Dedifferentiated amniotic fluid mesenchymal stem cell (primary cell): ENCODE measurements at regions not wholly inside any gene's neighbourhood (a gene's known extent, or its start where the extent isn't known, plus 50 kb on each side); places are given as distances from the start of the nearest gene placed in this dataset.
"Not testable (repeated sequence)": the region's sequence is repeated elsewhere in the genome, so short reads cannot be mapped to it uniquely, and the experiment has no call there.

Experiments used
- DNase-seq: peaks from one replicate; pipeline ENCODE4 v3.0.0-alpha.2; 2016; ENCODE audit errors: extremely low spot score

DNA sequence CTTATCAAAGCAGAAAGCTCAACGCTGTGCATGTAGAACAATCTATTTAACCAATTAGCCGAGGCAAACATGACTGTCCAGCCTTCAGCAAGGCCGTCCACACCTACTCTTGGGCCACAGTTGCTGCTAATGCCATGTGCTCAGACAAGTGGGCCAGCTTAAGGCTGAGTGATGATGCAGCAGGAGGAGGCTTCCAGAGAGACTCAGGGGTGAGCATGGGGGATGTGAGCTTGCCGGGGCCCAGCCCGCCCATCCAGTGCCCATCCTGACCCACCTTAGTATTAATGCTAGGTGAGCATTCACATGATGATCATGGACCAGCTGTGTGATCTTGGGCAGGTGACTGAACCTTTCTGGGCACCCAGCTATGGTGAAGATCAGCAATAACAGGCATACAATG, 150.1 kb downstream of the TPRA1 start:
- DNase-seq: no peak

- no peak for DNase-seq
Observed at GRCh38 chr3:127439621-127440020, 150.9 kb downstream of the TPRA1 start.

DNA sequence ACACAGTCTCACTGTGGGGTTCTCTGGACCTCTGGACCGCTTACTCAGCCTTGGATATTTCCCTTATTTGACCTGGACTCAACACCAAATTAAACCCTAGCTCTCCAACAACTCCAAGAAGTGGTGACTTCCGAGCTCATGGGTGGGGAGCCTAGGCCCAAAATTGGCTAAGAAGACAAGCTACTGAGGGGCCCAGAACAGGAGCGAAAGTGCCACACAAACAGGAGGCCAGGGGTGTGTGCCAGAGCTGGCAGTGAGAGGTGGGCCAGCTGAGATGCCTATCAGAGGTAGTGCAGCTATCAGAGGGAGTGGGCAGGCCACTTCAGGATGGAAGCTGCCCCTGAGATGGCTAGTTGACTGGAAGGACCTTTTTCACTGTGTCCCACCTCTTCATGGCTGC, 151.1 kb upstream of the PRR20G start:
- no peak for DNase-seq

DNA sequence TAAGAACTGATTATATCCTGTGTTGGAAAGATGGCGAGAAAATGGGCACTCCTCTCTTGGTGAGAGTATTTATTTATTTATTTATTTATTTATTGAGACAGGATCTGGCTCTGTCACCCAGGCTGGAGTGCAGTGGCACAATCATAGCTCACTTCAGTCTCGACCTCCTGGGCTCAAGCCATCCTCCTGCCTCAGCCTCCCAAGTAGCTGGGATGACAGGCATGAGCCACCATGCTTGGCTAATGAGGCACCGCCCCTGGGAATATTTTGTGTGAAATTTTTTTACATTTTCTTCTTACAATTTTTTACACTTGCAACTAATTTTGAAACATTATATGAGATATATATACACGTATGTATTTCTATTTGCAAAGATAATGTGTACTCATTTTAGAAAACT, 150.5 kb upstream of the PRR20G start:
- DNase-seq: no peak

- DNase-seq: not testable (repeated sequence)
Observed at GRCh38 chr3:127435299-127435698, 147.5 kb upstream of the PRR20G start.

DNA sequence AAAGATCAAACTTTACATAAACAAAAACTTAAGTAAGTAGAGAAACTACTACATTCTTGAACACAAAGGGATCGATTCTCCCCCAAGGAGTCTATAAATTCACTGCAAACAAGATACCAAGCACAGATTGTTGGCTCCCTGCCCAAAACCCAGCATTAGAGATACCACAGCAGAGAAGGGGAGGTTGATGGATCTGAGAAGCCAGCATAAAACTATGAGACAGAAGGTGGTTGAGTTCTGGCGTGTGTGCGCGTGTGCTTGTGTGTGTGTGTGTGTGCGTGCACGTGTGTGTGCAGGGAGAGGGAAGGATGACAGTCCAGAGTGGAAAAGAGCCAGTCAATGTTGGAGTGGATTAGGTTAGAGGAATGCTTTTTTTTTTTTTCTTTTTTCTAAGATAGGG, 143.2 kb upstream of the PRR20G start:
- DNase-seq: no peak

GRCh38 chr3:127428344-127428997, 140.6 kb upstream of the PRR20G start:
- no peak for DNase-seq

DNA sequence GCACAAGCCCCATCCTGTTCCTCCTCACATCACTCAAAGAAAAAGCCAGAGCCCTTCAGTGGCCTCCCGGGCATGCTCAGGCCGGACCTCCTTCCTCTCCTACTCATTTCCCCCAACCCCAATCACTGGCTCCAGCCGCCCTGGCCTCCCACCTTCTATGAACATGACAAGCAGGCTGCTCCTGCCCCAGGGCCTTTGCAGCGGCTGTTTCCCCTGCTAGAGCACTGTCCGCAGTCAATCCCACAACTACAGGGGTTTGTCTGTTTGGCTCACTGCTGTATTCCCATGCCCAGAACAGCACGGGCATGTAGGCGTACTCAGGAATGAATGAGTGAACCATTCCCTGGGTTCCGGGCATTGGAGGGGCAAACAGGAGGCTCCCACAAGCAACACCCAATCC, 139.8 kb upstream of the PRR20G start:
- DNase-seq: no peak

DNA sequence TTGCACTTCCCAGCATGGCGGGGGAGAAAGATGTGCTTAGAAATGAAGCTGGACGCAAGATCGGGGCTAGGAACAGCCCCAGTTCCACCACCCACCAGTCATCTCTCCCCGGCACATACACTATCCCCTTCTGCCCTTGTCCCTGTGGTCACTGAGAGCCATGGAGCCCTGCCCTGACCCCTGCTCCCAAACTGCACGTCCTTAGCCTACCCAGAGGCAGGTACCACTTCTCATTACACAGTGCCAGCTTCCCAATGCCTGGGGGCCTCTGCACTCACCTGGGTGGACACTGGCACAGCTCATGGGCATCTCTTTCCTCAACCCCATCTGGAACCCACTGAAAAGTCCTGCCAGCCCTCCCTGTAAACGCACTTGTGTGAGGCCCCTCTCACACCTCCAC, 139.3 kb upstream of the PRR20G start:
- no peak for DNase-seq

DNA sequence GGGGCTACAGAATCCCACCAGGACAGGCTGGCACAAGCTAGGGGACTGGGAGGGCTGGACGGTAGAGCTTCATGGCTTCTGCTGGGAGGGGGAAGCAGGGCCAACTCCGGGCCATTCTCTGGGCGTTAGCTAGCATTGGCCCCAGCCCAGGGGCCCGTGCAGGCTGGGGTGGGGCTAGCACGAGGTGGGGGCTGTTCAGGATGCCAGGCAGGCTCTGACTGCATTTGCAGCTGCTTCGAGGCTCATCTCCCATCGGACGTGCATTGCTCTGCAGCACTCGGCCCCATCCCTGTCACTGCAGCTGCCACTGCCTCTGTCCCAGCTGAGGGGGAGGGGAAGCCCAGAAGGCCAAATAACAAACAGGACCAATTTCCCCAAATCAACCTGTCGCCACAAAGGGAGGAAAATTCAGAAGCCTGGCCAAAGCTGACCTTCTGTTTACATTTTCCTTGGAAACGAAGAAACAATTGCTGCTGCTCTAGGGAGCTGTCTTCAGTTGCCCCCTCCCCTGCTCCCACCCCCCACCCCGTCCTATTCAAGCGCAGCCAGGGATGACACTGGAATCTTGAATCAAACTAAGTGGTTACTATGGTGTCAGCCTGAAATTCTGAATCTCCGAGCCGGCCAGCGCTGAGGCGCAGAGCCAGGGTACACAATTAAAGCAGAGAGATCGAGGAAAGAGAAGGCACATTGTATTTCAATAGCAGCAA, 138.8 kb upstream of the PRR20G start:
- no peak for DNase-seq

DNA sequence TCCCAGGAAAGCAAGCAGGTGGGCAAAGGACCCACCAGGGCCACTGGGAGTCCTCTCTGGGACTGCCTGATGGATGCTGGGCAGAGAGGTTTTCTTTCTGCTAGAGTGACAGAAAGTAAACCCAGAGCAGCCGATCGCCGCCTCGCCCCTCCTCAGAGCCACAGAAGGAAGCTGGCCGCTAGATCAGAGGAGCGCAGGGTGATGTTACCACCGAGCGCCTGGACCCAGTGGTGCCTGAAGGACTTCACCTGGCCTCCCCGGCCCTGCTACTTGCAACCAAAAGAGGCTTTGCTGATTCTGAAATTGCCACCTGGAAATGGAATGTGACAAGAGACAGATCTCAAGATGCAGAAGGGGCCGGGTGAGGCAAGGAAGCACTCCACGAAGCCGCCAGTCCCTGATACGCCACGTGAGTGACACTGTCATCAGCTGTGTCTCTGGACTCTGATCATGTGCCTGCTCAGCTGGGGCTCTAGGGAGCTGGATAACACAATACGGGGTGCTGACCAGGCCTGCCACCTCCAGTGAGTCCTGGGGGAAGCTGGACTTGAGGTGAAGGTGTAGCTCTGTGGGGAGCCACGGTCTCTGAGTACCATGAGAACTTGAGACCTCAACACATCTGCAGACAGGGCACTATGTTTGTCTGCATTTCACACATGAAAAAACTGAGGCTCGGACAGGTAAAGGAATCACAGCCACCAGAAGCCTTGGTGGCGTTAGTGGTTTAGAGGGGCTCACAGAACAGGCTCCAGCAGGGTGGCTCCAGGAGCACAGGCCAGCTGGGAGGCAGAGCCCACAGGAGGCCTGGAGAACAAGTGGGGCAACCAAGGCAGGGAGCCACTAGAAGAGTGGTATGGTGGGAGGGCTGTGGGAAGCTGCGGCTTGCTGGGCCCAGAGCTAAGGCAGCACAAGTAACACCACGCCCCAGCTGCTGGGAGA, 137.9 kb upstream of the PRR20G start:
- DNase-seq: no peak

DNA sequence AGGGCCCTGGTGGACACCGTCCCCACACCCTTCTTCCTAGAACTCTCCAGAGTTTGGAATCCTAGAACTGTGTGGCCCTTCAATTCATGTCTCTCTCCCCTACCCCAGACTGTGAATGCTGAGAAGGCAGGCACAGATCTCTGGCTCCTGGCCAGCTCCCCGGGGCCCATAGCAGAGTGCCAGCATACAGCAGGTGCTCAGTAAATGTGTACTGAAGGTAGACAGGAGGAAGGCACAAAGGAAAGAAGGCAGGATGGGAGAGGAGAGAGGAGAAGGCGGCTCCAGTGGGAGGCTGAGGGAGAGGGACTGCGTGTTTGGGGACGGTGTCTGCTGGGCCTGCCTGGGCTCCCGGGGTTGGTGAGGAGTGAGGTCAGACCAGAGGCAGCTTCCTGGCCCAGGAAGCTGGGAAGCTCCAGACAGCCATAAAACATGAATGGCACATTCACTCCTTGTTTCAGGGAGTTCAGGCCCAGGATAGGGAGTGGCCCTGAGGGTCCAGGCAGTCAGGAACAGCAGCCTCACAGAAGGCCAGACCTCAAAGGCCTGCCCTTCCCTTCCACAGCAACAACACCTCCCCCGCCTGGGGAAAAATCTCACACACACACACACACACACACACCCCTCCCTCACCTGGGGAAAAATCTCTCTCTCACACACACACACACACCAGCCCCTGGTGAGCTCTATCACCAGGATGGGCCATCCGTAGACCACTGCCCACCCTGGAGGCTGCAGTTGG, 137.1 kb upstream of the PRR20G start:
- DNase-seq: no peak

DNA sequence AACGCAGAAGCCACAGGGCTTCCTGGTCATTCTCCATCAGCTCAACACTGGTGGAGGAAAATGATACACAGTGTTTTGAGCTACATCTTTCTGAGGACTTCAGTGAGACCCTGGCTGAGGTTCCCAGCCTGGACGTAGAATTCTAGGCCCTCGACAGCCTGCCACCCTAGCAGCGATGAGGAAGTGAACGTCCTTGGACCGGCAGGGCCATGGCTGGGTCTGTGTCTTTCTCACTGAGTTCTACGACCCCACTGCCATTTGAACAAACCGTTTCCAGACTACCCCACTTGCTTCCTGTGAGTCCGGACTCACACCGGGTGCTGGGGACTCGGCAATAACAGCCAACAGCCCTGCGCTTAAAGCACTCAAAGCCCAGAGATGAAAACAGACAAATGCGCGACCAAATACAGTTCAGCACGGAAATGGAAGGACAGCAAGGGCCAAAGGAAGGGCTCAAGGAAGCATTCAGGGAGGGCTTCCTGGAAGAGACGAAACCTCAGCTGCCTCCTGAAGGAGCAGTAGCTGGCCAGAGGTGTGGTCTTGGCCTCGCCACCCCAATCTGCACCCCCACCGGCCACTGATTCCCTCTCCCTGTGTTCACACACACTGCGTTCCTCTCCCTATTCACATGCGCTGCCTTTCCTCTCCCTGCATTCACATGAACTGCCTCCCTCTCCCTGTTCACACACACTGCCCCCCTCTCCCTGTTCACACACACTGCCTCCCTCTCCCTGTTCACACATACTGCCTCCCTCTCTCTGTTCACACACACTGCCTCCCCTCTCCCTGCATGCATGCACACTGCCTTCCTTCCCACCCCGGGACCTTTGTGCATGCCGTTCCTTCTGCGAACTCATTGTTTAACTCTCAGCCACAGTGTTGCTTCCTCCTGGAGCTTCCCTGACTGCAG, 136.3 kb upstream of the PRR20G start:
- no peak for DNase-seq

DNA sequence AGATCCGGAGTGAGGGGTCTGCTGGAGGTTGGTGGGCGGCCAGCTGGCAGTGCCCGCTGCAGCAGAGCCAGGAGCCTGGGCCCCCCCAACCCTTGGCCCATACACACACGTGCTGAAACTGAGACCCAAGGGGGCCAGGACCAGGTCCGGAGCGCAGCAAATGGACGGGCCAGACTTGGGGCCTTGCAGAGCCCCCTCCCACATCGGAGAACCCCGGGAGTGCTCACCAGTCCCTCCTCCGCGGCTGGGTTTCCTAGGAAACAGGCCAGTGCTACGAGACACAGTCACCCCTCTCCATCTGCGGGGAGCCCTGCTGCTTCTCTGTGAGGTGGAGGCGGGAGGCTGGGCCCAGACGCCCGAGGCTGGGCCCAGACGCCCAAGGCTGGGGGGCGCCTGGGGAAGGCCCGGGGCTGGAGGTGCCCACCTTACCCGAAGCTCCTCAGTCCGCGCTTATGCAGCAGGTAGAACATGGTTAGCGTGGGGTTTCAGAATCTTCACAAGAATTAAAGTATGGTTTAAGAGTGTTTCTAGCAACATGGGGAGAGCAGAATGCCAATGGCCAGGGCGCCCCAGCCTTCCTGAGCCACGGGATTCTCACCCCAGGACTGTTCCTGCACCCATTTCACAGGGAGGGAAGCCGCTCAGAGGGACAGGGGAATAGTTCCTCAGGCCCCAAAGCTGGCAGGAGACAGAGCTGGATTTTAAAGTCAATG, 135.0 kb upstream of the PRR20G start:
- DNase-seq: no peak

DNA sequence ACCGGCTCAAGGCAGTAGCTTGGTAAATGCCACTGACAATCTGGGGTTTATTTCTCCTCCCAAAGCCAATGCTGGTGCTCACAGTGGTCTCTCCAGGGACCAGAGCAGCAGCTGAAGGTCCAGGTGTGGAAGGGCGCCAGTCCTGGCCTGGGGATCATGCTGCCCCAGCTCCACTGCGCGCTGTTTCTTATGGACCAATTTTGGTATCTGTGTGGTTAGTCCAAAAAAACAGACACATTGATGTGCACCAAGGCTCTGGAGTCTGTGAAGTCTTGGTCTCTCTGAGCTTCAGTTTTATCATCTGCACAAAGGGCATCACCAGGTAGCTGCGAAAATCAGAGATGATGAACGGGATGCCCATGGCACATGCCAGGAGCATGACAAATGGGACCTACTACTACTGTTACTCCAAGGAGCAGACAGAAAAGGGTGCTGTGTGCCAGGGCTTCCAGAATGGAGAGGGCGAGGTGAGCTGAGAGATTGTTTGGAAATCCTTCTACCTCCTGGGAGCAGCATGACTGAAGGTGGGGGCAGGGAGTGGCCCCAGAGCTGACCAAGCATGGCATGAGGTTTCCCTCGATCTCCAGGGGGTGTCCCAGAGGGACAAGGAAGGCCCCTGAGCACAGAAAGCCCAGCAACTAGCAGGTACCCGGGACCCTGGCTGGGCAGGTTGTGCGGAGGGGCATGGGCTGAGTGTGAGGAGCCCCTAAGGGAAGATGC, 134.3 kb upstream of the PRR20G start:
- no peak for DNase-seq

GRCh38 chr3:127420829-127421228, 133.0 kb upstream of the PRR20G start:
- DNase-seq: no peak

DNA sequence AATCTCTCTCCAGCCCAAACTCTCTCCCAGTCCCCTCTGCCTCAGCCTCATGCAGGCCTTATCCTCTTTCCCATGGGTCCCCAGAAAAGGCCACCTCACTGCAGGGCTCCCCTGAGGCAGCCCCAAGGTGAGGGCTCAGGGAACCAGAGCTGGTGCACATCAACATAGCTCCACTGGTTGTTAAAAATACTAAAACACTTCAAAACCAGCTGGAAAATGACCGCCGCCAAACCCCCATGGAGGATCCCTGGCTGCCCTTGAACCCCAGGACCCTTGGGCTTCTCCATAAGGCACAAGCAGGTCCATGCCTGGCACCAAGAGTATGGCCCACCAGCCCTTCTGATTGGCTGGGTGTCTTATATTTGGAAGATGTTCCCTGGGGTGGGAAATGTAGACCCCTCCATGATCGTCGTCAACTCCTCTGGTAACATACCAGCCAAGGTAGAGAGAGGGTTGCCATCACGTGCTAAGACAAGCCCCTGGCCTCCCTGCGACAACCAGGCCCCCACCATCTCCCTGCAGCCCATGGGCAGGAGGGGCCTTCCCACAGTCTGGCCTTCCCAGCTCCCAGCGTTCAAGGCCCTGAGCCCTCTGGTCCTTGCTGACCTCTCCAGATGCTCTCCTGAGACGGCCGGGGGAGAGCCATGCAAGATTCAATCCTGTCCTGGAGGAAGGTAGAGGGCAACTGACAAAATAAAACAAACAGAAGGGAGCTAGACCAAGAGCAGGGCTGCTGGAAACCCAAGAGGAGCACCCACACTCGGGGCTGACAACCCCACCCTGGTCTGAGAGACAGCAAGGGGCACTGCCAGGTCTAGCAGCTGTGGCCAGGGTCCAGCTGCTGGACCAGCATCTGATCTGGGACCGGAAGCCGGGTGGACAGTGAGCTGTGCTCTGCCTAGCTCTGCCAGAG, 132.1 kb upstream of the PRR20G start:
- DNase-seq: no peak

DNA sequence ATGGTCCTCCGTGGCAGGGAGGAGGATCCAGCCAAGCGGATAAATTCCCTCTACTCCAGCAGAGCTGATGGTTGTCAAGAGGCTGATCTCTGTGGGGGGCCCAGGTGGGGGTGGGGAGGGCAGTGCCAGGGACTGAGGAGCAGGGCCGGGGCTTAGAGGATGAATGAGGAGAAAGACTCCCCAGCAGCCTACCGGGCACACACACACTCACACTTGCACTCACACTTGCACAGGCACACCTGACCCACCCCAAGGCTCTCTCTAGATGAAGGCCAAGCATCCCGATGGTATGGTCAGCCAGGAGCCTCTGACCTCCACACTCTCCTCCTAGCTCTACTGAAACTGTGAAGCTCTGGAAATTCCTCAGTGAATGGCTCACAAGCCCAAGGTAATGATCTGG, 131.3 kb upstream of the PRR20G start:
- no peak for DNase-seq
